HG03457 (cell line): ENCODE measurements at regions not wholly inside any gene's neighbourhood (a gene's known extent, or its start where the extent isn't known, plus 50 kb on each side); places are given as distances from the start of the nearest gene placed in this dataset.

Experiments
- ATAC-seq: cut with Tn5 transposase; IDR thresholded peaks from one replicate; pipeline ENCODE4 v1.9.1; 2021; ENCODE audit warnings: moderate number of reproducible peaks; ENCODE audit not compliant: unreplicated experiment

GRCh38 chr5:143732402-143732801 lies 79.6 kb upstream of the HMHB1 start:
- no peak for ATAC-seq

- ATAC-seq, result no peak
Measured at GRCh38 chr5:143730112-143730801, 81.7 kb upstream of the HMHB1 start.

GRCh38 chr5:143729334-143729946 lies 82.5 kb upstream of the HMHB1 start:
- no peak for ATAC-seq

GRCh38 chr5:143723159-143723558 lies 88.8 kb upstream of the HMHB1 start:
- no peak for ATAC-seq

GRCh38 chr5:143721925-143722324 lies 90.0 kb upstream of the HMHB1 start:
- no peak for ATAC-seq

- no peak for ATAC-seq
Measured at GRCh38 chr5:143720689-143721088, 91.3 kb upstream of the HMHB1 start.

GRCh38 chr5:143717400-143717799 lies 94.6 kb upstream of the HMHB1 start:
- no peak for ATAC-seq

GRCh38 chr5:143716881-143717280 lies 95.1 kb upstream of the HMHB1 start:
- ATAC-seq, result no peak

- no peak for ATAC-seq
Measured at GRCh38 chr5:143715616-143716015, 96.3 kb upstream of the HMHB1 start.

GRCh38 chr5:143714629-143715028 lies 97.3 kb upstream of the HMHB1 start:
- ATAC-seq, result no peak

GRCh38 chr5:143713047-143714003 lies 98.6 kb upstream of the HMHB1 start:
- no peak for ATAC-seq

- ATAC-seq, result no peak
Measured at GRCh38 chr5:143708672-143709071, 103.3 kb upstream of the HMHB1 start.

GRCh38 chr5:143707806-143708205 lies 104.2 kb upstream of the HMHB1 start:
- no peak for ATAC-seq

GRCh38 chr5:143705381-143705780 lies 106.6 kb upstream of the HMHB1 start:
- ATAC-seq, result no peak

GRCh38 chr5:143703659-143704058 lies 108.3 kb upstream of the HMHB1 start:
- no peak for ATAC-seq

GRCh38 chr5:143701493-143701892 lies 110.5 kb upstream of the HMHB1 start:
- no peak for ATAC-seq

GRCh38 chr5:143700994-143701393 lies 111.0 kb upstream of the HMHB1 start:
- ATAC-seq, result no peak

- ATAC-seq, result no peak
Measured at GRCh38 chr5:143699121-143699520, 112.8 kb upstream of the HMHB1 start.

- ATAC-seq, result no peak
Measured at GRCh38 chr5:143698574-143698973, 113.4 kb upstream of the HMHB1 start.

GRCh38 chr5:143696921-143697320 lies 115.0 kb upstream of the HMHB1 start:
- no peak for ATAC-seq

GRCh38 chr5:143695941-143696340 lies 116.0 kb upstream of the HMHB1 start:
- ATAC-seq, result no peak
